OCI-LY3 (cell line): ENCODE measurements at regions not wholly inside any gene's neighbourhood (a gene's known extent, or its start where the extent isn't known, plus 50 kb on each side); places are given as distances from the start of the nearest gene placed in this dataset.

ENCODE experiments used
- CTCF ChIP-seq: fragments of 200-600, 300-600 bp; sonication (generic); IDR thresholded peaks from 2 replicates; pipeline ENCODE4 v1.5.1; 2014; ENCODE audit warnings: antibody characterized with exemption, low read length, low read depth
- EZH2phosphoT487 ChIP-seq: fragments of 200-600 bp; shearing (Covaris generic); IDR thresholded peaks from 2 replicates; pipeline ENCODE4 v1.6.1; 2018; ENCODE audit warnings: antibody characterized with exemption, mixed run types, low read depth

DNA sequence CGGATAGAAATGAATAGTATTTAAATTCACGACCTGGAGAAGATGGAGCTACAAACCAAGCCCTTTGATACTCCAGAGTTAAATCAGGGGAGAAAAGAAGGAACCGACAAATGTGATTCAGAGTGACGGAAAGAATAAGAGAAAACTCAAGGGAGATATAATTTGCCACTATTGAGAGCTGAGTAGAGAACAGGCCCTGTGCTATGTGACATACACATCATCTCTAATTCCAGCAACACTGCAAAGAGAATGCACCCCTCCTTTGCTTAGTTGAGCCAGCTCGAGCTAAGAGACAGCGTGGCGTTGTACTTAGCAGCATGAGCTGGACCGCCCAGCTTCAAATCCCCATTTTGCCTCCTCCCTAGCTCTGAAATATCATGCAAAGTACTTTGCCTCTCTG is 266.4 kb upstream of the TENM3 start:
- no peak for TF ChIP-seq CTCF
- TF ChIP-seq EZH2phosphoT487 = no peak
